Upper lobe of left lung (tissue), 4 donors: ENCODE measurements at regions not wholly inside any gene's neighbourhood (a gene's known extent, or its start where the extent isn't known, plus 50 kb on each side); places are given as distances from the start of the nearest gene placed in this dataset.
"Not testable (repeated sequence)": the region's sequence is repeated elsewhere in the genome, so short reads cannot be mapped to it uniquely, and the experiment has no call there.

Experiments
- CTCF ChIP-seq, 6 experiments: fragments of 450-650 bp in 4 of 6; fragments of 200-600 bp in 2 of 6; sonication (generic) in 2 of 6; IDR thresholded peaks; one replicate each; pipeline ENCODE4 v1.5.1; 2016 to 2019; ENCODE audit warnings: antibody characterized with exemption in 6 of 6
- EP300 ChIP-seq, 4 donors: sonication (generic); formaldehyde crosslinking; IDR thresholded peaks; one replicate each; pipeline ENCODE4 v1.5.1; 2017; ENCODE audit warnings: antibody characterized with exemption in 4 of 4, control low read depth in 2 of 4
- POLR2A ChIP-seq, 4 donors: fragments of 450-650 bp; IDR thresholded peaks; one replicate each; pipeline ENCODE4 v1.5.1; 2016 to 2017; ENCODE audit warnings: antibody characterized with exemption in 4 of 4, mild to moderate bottlenecking in 2 of 4
- POLR2AphosphoS5 ChIP-seq, 2 donors: sonication (generic); formaldehyde crosslinking; IDR thresholded peaks; one replicate each; pipeline ENCODE4 v1.5.1; 2017; ENCODE audit warnings: antibody characterized with exemption in 2 of 2

DNA sequence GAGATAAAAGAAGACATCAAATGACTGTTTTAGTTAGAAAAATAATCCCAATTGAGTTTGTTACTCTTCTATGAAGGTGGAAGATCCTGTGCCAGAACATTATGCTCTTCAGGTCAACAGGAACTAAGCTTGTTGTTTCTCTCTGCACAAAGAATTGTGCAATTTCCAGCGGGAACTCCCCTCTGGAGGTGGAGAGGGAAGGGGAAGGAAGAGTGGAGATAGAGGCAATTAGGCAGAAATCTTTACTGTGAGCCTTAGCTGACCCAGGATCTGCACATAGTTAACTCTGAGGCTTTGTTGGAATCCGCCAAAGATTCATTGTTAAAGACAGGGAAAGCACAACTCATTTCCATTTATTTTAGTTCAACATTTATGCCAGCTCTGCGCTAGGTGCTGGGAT is 77.3 kb downstream of the SRGAP2 start:
- not testable (repeated sequence) for TF ChIP-seq CTCF, POLR2AphosphoS5, POLR2A, EP300 (IDR thresholded peaks at IDR 0.05)
